Heart left ventricle (tissue), 13 donors: ENCODE measurements at regions not wholly inside any gene's neighbourhood (a gene's known extent, or its start where the extent isn't known, plus 50 kb on each side); places are given as distances from the start of the nearest gene placed in this dataset.

Experiments used
- POLR2A ChIP-seq, 2 donors: fragments of 450-650 bp; IDR thresholded peaks; one replicate each; pipeline ENCODE4 v1.6.1; 2017; ENCODE audit warnings: antibody characterized with exemption in 2 of 2, mild to moderate bottlenecking in 2 of 2, moderate library complexity in 2 of 2
- TF ChIP-seq, protein P1 (sequence below), 12 donors: fragments of 200-600 bp; sonication (generic) in 4 of 12; IDR thresholded peaks; one replicate each; pipeline versions ENCODE4 v1.5.0 to v1.8.0; 2018 to 2022; ENCODE audit warnings: antibody characterized with exemption in 12 of 12, mild to moderate bottlenecking in 5 of 12
- donor health status: ischemic (EF 13 %, LVEDD 7.1; RV severe dilation, severe dysfunction).
- donor health status: DM: no; HTN: yes; CAD: no.
- donor health status: DM: no; HTN: no; CAD: no.
- donor health status: ischemic (EF 25% LVEDD 6.9; RV normal size, moderate dysfunction).
- donor health status: ischemic (EF 25% LVEDD 5.7; RV mildly dilated, moderate dysfunction).
- donor health status: ischemic (EF 35%, LVEDD 5.7; RV mildly dilated, moderate dysfunction).
- donor health status: nonischemic (EF 11% LVEDD 7.7; RV severe dilation, severe dysfunction).
- donor health status: DM: yes; HTN: yes; CAD: no.
- donor health status: PGD.
- donor health status: ischemic (EF 29% LVEDD 5.4; RV normal size, mild dysfunction).
- donor health status: nonischemic (EF 23%, LVEDD 6.1; RV moderate dilation, normal function).

DNA sequence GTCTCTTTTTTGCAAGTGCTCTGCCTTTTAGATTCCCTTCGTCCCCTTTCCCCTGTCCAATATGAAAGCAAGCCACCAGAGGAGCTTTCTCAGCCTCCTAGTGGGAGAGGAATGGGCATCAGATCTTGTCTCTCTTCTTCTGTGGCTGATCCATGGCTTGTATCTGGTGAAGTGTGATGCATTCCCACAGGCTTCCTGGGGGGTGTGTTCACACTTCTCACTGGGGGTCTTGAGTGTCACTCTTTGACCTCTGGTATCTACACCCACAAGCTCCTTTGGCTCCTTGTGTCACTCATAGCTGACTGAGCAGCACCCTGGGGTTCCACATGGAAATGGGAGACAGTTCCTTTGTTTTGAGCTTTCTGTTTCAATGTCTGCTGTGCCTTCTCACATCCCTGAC is 411.5 kb downstream of the GADD45G start:
- TF ChIP-seq, protein P1, sequence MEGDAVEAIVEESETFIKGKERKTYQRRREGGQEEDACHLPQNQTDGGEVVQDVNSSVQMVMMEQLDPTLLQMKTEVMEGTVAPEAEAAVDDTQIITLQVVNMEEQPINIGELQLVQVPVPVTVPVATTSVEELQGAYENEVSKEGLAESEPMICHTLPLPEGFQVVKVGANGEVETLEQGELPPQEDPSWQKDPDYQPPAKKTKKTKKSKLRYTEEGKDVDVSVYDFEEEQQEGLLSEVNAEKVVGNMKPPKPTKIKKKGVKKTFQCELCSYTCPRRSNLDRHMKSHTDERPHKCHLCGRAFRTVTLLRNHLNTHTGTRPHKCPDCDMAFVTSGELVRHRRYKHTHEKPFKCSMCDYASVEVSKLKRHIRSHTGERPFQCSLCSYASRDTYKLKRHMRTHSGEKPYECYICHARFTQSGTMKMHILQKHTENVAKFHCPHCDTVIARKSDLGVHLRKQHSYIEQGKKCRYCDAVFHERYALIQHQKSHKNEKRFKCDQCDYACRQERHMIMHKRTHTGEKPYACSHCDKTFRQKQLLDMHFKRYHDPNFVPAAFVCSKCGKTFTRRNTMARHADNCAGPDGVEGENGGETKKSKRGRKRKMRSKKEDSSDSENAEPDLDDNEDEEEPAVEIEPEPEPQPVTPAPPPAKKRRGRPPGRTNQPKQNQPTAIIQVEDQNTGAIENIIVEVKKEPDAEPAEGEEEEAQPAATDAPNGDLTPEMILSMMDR (IDR thresholded peaks at IDR 0.05), result no peak
- TF ChIP-seq POLR2A (IDR thresholded peaks at IDR 0.05), result no peak
